Mucosa of descending colon (tissue), 3 donors: ENCODE measurements at regions not wholly inside any gene's neighbourhood (a gene's known extent, or its start where the extent isn't known, plus 50 kb on each side); places are given as distances from the start of the nearest gene placed in this dataset.

Source experiments
- ATAC-seq: fragments of 200-7000 bp; cut with Tn5 transposase; one replicate; pipeline ENCODE4 v1.9.1; 2020; ENCODE audit warnings: mild to moderate bottlenecking, moderate library complexity
- DNase-seq, 3 donors: peaks; one replicate each; pipeline ENCODE4 v3.0.0-alpha.2; 2020
- H3K36me3 ChIP-seq: fragments of 200-600 bp; one replicate; pipeline ENCODE4 v1.8.0; 2021; ENCODE audit warnings: low read depth, mild to moderate bottlenecking
- H3K4me1 ChIP-seq: fragments of 200-600 bp; one replicate; pipeline ENCODE4 v1.8.0; 2021; ENCODE audit warnings: low read depth, mild to moderate bottlenecking
- H3K4me3 ChIP-seq: fragments of 200-600 bp; one replicate; pipeline ENCODE4 v1.8.0; 2021; ENCODE audit warnings: mild to moderate bottlenecking
- H3K9me3 ChIP-seq: fragments of 200-600 bp; one replicate; pipeline ENCODE4 v1.8.0; 2021; ENCODE audit warnings: mild to moderate bottlenecking
- CTCF ChIP-seq: fragments of 200-600 bp; IDR thresholded peaks from one replicate; pipeline ENCODE4 v1.8.0; 2022; ENCODE audit warnings: antibody characterized with exemption, mild to moderate bottlenecking
- intact Hi-C, 2 donors: fragments of 100-400 bp; cut with DNase I in 1 of 2; cut with micrococcal nuclease in 1 of 2; formaldehyde crosslinking; loops; one replicate each; pipeline versions ENCODE4 v1.11.0 to v1.11.1; 2022; cut with DNase I, micrococcal nuclease
- donor health status: DM: no; HTN: no; CAD: no; lungs with moderate emphysema.
- donor health status: DM: no; HTN: no; CAD: no.
- donor health status: DM: no; HTN: yes; CAD: no.

- H3K4me3 ChIP-seq = no peak overlapping the region
- peaks cover 19% of the 10 kb centered on the region for H3K9me3 ChIP-seq
- TF ChIP-seq CTCF = no peak
- H3K36me3 ChIP-seq = no peaks in the 10 kb centered on the region
- no peaks in the 10 kb centered on the region for H3K4me1 ChIP-seq
- intact Hi-C loops = no loop called here
- DNase-seq (no peak), ATAC-seq (no peak)
These were observed 367.8 kb upstream of the ANO5 start for GRCh38 chr11:21825127-21825526.

GRCh38 chr11:21838427-21838826 is 354.5 kb upstream of the ANO5 start:
- Histone ChIP-seq H3K36me3 (no peaks in the 10 kb centered on the region), H3K9me3 (peaks cover 36% of the 10 kb centered on the region), H3K4me3 (no peak overlapping the region), H3K4me1 (no peaks in the 10 kb centered on the region)
- no peak for TF ChIP-seq CTCF
- DNase-seq = no peak
- no peak for ATAC-seq
- intact Hi-C loops = no loop called here

- Histone ChIP-seq H3K9me3 (peaks cover 33% of the 10 kb centered on the region), H3K36me3 (no peaks in the 10 kb centered on the region), H3K4me3 (no peak overlapping the region), H3K4me1 (no peaks in the 10 kb centered on the region)
- ATAC-seq (no peak), DNase-seq (no peak)
- TF ChIP-seq CTCF = no peak
- intact Hi-C loops = no loop called here
These were observed 353.1 kb upstream of the ANO5 start for GRCh38 chr11:21839796-21840195.

GRCh38 chr11:21861314-21861713 is 331.6 kb upstream of the ANO5 start:
- intact Hi-C loops = no loop called here
- Histone ChIP-seq H3K36me3 (no peaks in the 10 kb centered on the region), H3K9me3 (no peaks in the 10 kb centered on the region), H3K4me1 (no peaks in the 10 kb centered on the region), H3K4me3 (no peak overlapping the region)
- no peak for DNase-seq
- TF ChIP-seq CTCF = no peak
- no peak for ATAC-seq

- intact Hi-C loops = no loop called here
- no peak for ATAC-seq
- Histone ChIP-seq H3K9me3 (peaks cover 6% of the 10 kb centered on the region), H3K36me3 (no peaks in the 10 kb centered on the region), H3K4me3 (no peak overlapping the region), H3K4me1 (no peaks in the 10 kb centered on the region)
- no peak for TF ChIP-seq CTCF
- no peak for DNase-seq
These were observed 327.3 kb upstream of the ANO5 start for GRCh38 chr11:21865541-21865940.

GRCh38 chr11:21866781-21867180 is 326.1 kb upstream of the ANO5 start:
- intact Hi-C loops = no loop called here
- ATAC-seq (no peak), DNase-seq (no peak)
- Histone ChIP-seq H3K4me1 (no peaks in the 10 kb centered on the region), H3K36me3 (no peaks in the 10 kb centered on the region), H3K4me3 (no peak overlapping the region), H3K9me3 (peaks cover 6% of the 10 kb centered on the region)
- no peak for TF ChIP-seq CTCF
